ENCODE measurements at regions not wholly inside any gene's neighbourhood (a gene's known extent, or its start where the extent isn't known, plus 50 kb on each side); places are given as distances from the start of the nearest gene placed in this dataset.
A peak's percentile ranks its signal among the peaks of the same experiment; 100 is the strongest.
"Not testable (repeated sequence)": the region's sequence is repeated elsewhere in the genome, so short reads cannot be mapped to it uniquely, and the experiment has no call there.

DNA sequence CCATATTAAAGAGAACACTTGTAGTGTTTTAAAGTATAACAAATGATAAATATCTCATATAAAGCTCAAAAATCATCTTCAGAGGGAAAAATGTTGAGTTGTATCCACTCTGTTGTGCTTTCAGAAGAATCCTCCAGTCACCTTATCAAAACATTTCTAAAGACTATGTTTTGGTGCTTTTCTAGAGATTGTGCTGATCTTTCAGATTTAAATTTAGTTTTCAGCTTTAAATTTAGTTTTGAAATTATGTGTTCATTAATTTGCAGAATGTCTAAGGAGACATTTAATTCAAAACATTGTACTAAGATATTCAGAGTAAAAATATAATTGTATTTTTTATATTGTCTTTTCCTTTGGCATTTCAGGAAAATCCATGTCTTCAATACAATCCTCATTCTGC lies 303.1 kb upstream of the KYNU start:
- Mint-ChIP-seq H3K9me3 (no peaks in the 10 kb centered on the region), H3K27me3 (peaks cover 6% of the 10 kb centered on the region), H3K4me3 (no peak overlapping the region), H3K4me1 (no peaks in the 10 kb centered on the region), H3K36me3 (no peaks in the 10 kb centered on the region), H3K27ac (no peak overlapping the region)

DNA sequence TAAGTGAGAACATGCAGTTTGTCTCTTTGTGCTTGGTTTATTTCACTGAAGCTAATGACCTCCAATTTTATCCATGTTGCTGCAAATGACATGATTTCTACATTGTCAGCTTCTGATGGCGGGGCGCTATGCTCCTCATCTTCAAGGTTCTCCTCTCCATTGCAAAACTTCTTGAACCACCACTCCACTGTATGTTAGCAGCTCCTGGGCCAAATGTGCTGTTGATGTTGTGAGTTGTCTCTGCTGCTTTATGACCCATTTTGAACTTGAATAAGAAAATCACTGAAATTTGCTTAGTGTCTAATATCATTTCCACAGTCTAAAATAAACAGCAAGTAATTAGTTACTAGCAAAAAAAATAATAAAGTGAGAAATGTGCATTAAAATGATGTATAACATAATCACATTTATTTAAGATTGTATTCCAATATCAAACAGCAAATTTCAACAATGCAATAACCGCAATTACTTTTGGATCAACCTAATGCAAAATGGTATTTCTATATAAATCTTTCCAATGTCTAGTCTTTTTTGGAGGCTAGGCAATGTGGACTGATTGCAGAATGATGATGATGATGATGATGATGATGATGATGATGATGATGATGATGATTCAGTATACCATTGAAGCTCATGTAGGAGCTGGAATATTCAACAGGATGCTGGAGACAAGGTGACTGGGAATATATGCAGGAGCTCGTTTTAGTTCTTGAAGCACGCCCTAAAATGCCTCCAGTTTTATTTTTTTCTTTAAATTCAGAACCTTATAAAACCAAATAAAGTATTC lies 304.9 kb upstream of the KYNU start:
- Mint-ChIP-seq H3K4me1 (no peaks in the 10 kb centered on the region), H3K27ac (no peak overlapping the region), H3K27me3 (peaks cover 5% of the 10 kb centered on the region), H3K4me3 (no peak overlapping the region), H3K9me3 (no peaks in the 10 kb centered on the region), H3K36me3 (no peaks in the 10 kb centered on the region)

DNA sequence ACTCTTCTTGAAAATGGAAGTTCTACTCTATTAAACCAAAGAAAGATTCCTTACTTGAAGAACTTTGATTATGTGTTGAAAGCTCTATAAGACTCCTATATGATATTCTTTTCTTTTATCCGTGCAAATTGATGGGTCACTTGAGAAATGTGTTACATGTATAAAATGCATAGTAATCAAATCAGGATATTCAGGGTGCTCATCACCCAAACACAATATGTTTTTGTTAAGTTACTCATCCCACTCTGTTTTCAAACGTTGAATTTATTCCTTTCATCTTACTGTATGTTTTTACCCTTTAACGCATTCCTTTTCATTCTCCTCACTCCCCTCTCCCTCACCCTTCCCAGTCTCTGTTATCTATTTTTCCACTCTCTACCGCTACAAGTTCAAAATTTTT lies 305.5 kb upstream of the KYNU start:
- Mint-ChIP-seq H3K27me3 (peaks cover 5% of the 10 kb centered on the region), H3K9me3 (no peaks in the 10 kb centered on the region), H3K27ac (no peak overlapping the region), H3K36me3 (no peaks in the 10 kb centered on the region), H3K4me1 (no peaks in the 10 kb centered on the region), H3K4me3 (no peak overlapping the region)

DNA sequence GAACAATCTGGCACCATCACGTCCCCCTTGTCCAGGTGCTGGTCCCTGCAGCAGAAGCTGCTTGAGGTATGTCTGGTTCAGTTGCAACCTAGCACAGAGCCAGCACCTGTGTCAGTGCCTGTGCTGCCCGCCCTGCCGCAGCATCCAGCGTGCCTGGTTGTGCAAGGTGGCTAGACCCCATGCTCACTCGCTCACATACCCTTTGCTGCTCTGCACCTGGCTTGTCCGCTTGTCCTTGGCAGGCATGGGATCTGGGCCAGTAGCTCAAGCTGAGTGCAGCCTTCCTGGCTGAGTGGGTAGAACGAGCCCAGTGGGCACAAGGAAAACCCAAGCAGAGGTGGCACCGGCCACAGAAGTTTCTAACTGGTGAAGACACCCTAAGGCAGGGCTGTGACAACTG lies 314.6 kb upstream of the KYNU start:
- no peaks in the 10 kb centered on the region for H3K9me3 Mint-ChIP-seq
- H3K4me3 Mint-ChIP-seq = no peak overlapping the region
- H3K27me3 Mint-ChIP-seq = no peaks in the 10 kb centered on the region
- no peaks in the 10 kb centered on the region for H3K4me1 Mint-ChIP-seq
- peak overlapping the region in 1 of 3 donors; percentile 39 for H3K27ac Mint-ChIP-seq
- H3K36me3 Mint-ChIP-seq = no peaks in the 10 kb centered on the region

DNA sequence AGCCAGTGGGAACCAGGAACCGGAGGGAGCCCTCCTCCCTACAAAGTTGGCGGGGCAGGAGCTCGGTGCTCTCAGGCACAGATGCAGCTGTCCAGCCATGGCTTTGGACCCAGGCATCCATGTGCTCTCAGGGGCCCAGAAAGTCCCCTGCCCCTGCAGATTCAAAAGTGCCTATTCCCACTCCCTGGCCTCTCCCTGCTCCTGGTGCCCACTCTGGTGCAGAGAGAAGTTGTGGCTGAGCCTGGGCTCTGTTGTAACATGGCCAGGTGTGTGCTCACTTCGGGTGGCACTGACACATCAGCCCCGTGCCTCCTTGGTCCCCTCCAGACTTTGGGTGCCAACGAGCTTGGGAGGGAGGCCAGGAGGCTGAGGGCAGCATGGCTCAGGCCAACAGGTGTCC lies 315.8 kb upstream of the KYNU start:
- no peaks in the 10 kb centered on the region for H3K9me3 Mint-ChIP-seq
- peaks cover 2% of the 10 kb centered on the region for H3K27me3 Mint-ChIP-seq
- no peaks in the 10 kb centered on the region for H3K36me3 Mint-ChIP-seq
- H3K4me1 Mint-ChIP-seq = no peaks in the 10 kb centered on the region
- no peak overlapping the region for H3K4me3 Mint-ChIP-seq
- H3K27ac Mint-ChIP-seq = no peak overlapping the region

DNA sequence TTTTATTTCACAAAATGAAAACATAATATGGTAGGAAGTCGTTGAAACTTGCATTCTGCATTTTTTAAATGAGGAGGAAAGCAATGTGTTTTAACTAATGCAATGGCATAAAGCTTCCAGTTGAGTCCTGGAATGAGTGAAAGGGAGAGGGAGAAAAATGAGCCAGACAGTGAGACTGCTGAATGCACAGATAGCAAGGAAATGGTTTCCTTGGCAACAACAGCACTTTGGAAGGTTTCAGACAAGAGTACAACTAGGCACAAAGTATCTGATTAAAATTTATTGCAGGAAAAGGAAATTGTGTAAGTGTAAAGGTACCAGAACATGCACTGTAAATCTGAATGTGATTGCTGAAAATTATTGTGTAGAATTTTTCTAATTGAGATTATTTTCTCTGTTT lies 320.1 kb upstream of the KYNU start:
- Mint-ChIP-seq H3K4me1 (no peaks in the 10 kb centered on the region), H3K27me3 (peaks cover 2% of the 10 kb centered on the region)

DNA sequence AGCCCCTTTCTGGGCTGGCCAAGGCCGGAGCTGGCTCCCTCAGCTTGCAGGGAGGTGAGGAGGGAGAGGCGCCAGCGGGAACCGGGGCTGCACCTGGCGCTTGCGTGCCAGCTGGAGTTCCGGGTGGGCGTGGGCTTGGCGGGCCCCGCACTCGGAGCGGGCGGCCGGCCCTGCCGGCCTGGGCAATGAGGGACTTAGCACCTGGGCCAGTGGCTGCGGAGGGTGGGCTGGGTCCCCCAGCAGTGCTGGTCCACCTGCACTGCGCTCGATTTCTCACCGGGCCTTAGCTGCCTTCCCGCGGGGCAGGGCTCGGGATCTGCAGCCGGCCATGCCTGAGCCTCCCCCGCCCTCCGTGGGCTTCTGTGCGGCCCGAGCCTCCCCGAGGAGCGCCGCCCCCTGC lies 331.5 kb upstream of the KYNU start:
- not testable (repeated sequence) for H3K4me1 Mint-ChIP-seq, H3K9me3 Mint-ChIP-seq, H3K27ac Mint-ChIP-seq, H3K4me3 Mint-ChIP-seq, H3K36me3 Mint-ChIP-seq, H3K27me3 Mint-ChIP-seq

More for the DNA sequence above, 320.1 kb upstream of the KYNU start:
- H3K27ac Mint-ChIP-seq = no peak overlapping the region
- no peaks in the 10 kb centered on the region for H3K36me3 Mint-ChIP-seq
- no peaks in the 10 kb centered on the region for H3K9me3 Mint-ChIP-seq
- no peak overlapping the region for H3K4me3 Mint-ChIP-seq

DNA sequence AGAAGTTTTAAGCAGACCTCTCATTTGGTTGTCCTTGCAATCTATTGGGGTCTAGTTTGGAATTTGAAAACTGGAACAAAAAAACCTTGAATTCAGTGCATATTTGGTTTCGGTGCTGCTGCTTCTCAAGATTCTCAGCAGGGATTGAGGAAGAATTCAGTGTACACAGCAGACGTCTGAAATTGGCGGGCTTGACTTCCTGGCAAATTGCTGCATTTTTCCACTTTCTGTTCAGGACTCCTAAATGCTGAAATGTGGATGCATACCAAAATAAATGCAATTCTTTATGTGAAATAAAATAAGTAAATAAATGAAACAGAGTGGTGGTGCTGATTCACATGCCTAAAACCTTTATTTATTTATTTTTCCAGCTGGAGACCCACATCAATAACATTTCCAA lies 332.4 kb upstream of the KYNU start:
- no peak overlapping the region for H3K27ac Mint-ChIP-seq
- no peaks in the 10 kb centered on the region for H3K4me1 Mint-ChIP-seq
- peaks cover 8% of the 10 kb centered on the region for H3K27me3 Mint-ChIP-seq
- H3K36me3 Mint-ChIP-seq = peaks cover 3% of the 10 kb centered on the region
- H3K9me3 Mint-ChIP-seq = peaks cover 0 to 5% (median 0%) of the 10 kb centered on the region in 3 donors
- H3K4me3 Mint-ChIP-seq = no peak overlapping the region

DNA sequence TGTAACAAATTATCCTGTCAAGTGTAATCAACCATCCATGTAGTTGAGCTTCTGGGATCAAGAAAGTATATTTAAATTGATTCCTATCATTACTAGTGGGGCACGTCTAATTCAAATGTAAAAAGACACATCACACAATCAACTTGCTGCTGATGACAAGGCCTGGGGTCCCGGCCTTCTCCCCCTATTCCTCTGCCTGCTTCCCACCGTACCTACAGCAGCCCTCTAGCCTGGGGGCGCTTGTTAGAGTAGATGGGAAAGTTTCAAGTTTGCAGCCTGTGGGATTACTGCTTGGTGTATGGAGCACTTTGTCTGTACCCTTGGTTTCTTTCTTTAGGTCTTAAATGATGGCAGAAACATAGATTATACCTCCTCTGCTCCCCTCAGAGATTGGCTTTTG lies 333.3 kb upstream of the KYNU start:
- peaks cover 0 to 3% (median 0%) of the 10 kb centered on the region in 3 donors for H3K9me3 Mint-ChIP-seq
- peaks cover 3% of the 10 kb centered on the region for H3K36me3 Mint-ChIP-seq
- H3K27me3 Mint-ChIP-seq = peaks cover 8% of the 10 kb centered on the region
- no peak overlapping the region for H3K4me3 Mint-ChIP-seq
- no peak overlapping the region for H3K27ac Mint-ChIP-seq
- H3K4me1 Mint-ChIP-seq = no peaks in the 10 kb centered on the region

DNA sequence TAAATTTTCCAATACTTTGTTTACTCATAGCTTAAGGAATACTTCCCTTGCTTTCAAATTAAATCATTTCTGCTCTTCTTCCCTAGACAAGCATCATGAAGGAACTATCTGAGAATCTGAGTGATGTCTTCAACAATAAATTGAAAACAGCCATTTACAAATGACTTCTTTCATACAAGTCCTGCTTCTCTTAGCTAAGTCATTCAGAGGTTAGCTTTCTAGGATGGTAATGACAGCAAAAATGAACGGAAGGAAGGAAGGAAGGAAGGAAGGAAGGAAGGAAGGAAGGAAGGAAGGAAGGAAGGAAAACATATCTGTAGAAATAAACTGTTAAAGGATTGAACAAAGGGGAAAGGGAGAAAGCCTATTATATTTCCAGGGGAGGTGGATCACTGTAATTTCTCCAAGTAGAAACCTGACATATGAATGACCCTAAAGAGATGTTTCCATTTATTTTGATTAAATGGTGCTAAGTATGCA lies 335.0 kb upstream of the KYNU start:
- no peaks in the 10 kb centered on the region for H3K4me1 Mint-ChIP-seq
- H3K27me3 Mint-ChIP-seq = peaks cover 8% of the 10 kb centered on the region
- peaks cover 0 to 2% (median 0%) of the 10 kb centered on the region in 3 donors for H3K9me3 Mint-ChIP-seq
- no peak overlapping the region for H3K4me3 Mint-ChIP-seq
- H3K36me3 Mint-ChIP-seq = peaks cover 3% of the 10 kb centered on the region
- H3K27ac Mint-ChIP-seq = no peak overlapping the region

DNA sequence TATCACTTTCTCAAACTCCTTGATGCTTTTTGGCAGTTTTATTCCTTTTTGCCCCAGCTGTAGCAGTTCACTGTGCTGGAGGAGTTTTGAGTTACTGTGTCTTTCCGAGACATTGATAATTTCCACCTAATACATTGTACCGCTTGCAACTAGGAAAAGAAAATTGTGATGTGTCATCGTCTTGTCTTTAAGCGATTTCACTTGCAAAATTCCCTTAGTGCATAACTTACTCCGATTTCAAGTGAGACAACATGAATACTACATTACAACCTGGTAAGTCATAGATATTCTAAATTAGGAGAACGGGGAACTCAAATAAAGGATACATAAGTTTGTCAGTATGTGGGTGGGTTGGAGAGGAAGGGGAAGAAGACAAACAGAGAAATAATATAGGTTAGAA lies 340.5 kb upstream of the KYNU start:
- peaks cover 3% of the 10 kb centered on the region for H3K36me3 Mint-ChIP-seq
- no peaks in the 10 kb centered on the region for H3K4me1 Mint-ChIP-seq
- H3K4me3 Mint-ChIP-seq = no peak overlapping the region
- H3K27ac Mint-ChIP-seq = no peak overlapping the region
- H3K9me3 Mint-ChIP-seq = peaks cover 0 to 2% (median 0%) of the 10 kb centered on the region in 3 donors
- peaks cover 2% of the 10 kb centered on the region for H3K27me3 Mint-ChIP-seq

DNA sequence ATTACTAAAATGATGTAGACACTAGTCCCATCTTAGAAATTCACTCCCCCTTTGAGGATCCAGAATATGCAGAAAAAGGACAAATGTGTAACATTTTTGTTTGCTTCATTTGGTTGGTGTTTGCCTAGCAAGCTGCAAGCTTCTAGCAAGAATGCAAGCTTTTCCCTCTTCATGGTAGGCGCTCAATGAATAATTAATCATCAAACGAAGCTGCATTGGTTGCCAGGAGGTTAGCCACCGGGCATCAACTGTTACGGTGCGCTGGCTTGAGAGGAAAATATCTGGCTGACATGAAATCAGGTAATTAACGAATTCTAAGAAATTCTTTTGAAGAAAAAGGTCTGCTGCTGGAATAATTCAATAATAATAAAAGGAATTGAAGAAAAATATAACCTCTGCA lies 341.0 kb upstream of the KYNU start:
- Mint-ChIP-seq H3K27ac (no peak overlapping the region), H3K27me3 (peaks cover 2% of the 10 kb centered on the region), H3K9me3 (peaks cover 0 to 2% (median 0%) of the 10 kb centered on the region in 3 donors), H3K4me1 (no peaks in the 10 kb centered on the region), H3K4me3 (no peak overlapping the region), H3K36me3 (peaks cover 3% of the 10 kb centered on the region)

DNA sequence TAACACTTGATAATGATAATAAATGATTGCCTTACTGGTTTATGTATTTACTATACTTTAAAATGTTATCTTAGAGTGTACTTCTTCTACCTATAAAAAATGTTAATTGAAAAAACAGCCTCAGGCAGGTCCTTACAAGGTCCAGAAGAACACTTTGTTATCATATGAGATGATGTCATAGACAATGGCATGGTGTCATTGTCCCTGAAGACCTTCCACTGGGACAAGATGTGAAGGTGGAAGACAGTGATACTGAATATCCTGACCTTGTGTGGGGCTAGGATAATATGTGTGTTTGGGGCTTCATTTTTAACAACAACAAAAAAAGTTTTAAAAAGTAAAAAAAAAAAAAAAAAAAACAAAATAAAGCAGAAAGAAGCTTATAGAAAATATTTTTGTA lies 342.2 kb upstream of the KYNU start:
- Mint-ChIP-seq H3K4me3 (no peak overlapping the region), H3K9me3 (peaks cover 0 to 2% (median 0%) of the 10 kb centered on the region in 3 donors), H3K4me1 (no peaks in the 10 kb centered on the region), H3K36me3 (no peaks in the 10 kb centered on the region), H3K27ac (no peak overlapping the region), H3K27me3 (peaks cover 2% of the 10 kb centered on the region)

DNA sequence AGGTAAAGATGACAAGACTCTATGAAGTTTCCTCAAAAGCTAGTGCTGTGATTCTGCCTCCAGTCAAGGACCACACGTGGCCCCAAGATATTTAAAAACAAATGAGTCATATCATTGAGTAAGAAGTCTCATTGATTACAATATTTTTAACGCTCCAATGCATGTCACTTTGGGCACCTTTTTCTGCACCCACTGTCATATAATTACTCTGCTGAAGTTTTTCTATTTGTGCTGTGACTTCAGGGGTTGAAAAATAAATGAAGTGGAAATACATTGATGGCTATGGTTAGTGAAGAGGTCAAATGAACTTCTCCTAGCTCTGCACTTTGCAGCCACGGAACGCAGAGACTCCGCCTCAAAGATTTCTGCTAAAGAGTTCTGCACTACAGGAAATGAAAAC lies 344.3 kb upstream of the KYNU start:
- Mint-ChIP-seq H3K4me3 (no peak overlapping the region), H3K9me3 (no peaks in the 10 kb centered on the region), H3K4me1 (no peaks in the 10 kb centered on the region), H3K36me3 (no peaks in the 10 kb centered on the region), H3K27me3 (peaks cover 2% of the 10 kb centered on the region), H3K27ac (no peak overlapping the region)

DNA sequence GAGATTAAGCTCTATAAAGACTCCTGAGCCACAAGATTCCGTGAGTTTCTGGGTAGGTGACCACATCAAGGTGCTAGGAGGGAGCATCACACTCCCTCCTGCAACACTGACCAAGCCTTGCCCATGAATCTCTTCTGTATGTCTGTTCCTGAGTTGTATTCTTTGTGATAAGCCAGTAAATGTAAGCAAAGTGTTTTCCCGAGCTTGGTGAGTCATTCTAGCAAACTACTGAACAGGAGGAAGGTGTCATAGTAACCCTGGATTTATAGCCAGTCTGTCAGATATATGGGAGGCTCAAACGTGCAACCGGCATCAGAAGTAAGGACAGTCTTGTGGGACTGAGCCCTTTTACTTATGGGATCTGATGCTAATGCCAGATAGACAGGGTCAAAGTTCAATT lies 346.1 kb upstream of the KYNU start:
- no peak overlapping the region for H3K4me3 Mint-ChIP-seq
- H3K27ac Mint-ChIP-seq = no peak overlapping the region
- H3K36me3 Mint-ChIP-seq = no peaks in the 10 kb centered on the region
- H3K4me1 Mint-ChIP-seq = no peaks in the 10 kb centered on the region
- H3K27me3 Mint-ChIP-seq = peaks cover 3% of the 10 kb centered on the region
- peaks cover 0 to 2% (median 0%) of the 10 kb centered on the region in 3 donors for H3K9me3 Mint-ChIP-seq

DNA sequence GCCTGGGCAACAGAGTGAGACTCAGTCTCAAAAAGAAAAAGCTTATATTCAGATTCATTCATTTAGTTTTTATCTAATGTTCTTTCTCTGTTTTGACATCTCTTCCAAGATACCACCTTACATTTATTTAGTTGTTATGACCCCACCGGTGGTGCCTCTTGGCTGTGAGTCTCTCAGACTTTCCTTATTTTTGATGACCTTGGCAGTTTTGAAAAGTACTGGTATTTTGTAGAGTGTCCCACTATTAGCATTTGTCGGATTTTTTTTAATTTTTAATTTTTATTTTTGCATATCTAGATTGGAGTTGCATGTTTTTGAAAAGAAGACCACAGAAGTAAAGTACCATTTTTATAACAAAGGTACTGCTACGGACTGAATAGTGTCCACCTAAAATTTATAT lies 351.7 kb upstream of the KYNU start:
- no peaks in the 10 kb centered on the region for H3K4me1 Mint-ChIP-seq
- peaks cover 0 to 2% (median 0%) of the 10 kb centered on the region in 3 donors for H3K9me3 Mint-ChIP-seq
- no peaks in the 10 kb centered on the region for H3K36me3 Mint-ChIP-seq
- no peak overlapping the region for H3K4me3 Mint-ChIP-seq
- peaks cover 4% of the 10 kb centered on the region for H3K27me3 Mint-ChIP-seq
- H3K27ac Mint-ChIP-seq = no peak overlapping the region

All from IgD-negative memory B cell (primary cell).